ENCODE measurements at regions not wholly inside any gene's neighbourhood (a gene's known extent, or its start where the extent isn't known, plus 50 kb on each side); places are given as distances from the start of the nearest gene placed in this dataset.

- H3K27ac ChIP-seq: no peak overlapping the region
- no peaks in the 10 kb centered on the region for H3K36me3 ChIP-seq
- H3K9me3 ChIP-seq: peaks cover 10 to 48% (median 41%) of the 10 kb centered on the region in 4 donors
- no peak overlapping the region for H3K4me3 ChIP-seq
- WGBS, 5 donors: 70 to 75% (median 73%) methylated on average over 4 of the region's 4 CpGs
- no peaks in the 10 kb centered on the region for H3K27me3 ChIP-seq
- intact Hi-C loops (cut with DNase I; ENCODE audit: low total_unique reads): no loop called here
- no peak for DNase-seq
- TF ChIP-seq, protein P1, sequence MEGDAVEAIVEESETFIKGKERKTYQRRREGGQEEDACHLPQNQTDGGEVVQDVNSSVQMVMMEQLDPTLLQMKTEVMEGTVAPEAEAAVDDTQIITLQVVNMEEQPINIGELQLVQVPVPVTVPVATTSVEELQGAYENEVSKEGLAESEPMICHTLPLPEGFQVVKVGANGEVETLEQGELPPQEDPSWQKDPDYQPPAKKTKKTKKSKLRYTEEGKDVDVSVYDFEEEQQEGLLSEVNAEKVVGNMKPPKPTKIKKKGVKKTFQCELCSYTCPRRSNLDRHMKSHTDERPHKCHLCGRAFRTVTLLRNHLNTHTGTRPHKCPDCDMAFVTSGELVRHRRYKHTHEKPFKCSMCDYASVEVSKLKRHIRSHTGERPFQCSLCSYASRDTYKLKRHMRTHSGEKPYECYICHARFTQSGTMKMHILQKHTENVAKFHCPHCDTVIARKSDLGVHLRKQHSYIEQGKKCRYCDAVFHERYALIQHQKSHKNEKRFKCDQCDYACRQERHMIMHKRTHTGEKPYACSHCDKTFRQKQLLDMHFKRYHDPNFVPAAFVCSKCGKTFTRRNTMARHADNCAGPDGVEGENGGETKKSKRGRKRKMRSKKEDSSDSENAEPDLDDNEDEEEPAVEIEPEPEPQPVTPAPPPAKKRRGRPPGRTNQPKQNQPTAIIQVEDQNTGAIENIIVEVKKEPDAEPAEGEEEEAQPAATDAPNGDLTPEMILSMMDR (IDR thresholded peaks at IDR 0.05): no peak
- H3K4me1 ChIP-seq: no peaks in the 10 kb centered on the region
Measured at GRCh38 chr13:18956473-18957078, 225.0 kb downstream of the TUBA3C start.

DNA sequence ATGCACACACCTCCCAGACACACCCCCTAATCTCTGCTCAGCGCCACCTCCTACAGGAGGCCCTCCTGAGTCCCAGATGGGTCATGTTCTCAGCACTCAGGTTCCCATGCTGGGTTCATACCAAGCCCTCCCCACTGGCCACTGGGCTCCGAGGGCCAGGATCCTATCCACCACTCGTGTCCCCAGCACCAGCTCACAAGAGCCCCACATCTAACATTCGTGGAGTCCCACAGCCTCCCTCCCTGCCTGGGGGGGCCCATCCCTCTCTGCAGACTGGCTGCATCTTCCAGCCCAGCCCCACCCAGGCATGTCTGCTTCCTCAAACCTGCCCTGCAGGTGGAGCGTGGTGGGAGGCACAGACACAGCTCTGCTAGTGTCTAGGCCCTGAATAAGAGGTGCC is 227.4 kb downstream of the TUBA3C start:
- peaks cover 10 to 32% (median 26%) of the 10 kb centered on the region in 4 donors for H3K9me3 ChIP-seq
- no peaks in the 10 kb centered on the region for H3K27me3 ChIP-seq
- no peak overlapping the region for H3K4me3 ChIP-seq
- H3K36me3 ChIP-seq: no peaks in the 10 kb centered on the region
- 45 to 70% (median 61%) methylated on average over 5 of the region's 5 CpGs for WGBS, 5 donors
- H3K4me1 ChIP-seq: no peaks in the 10 kb centered on the region
- DNase-seq: no peak
- TF ChIP-seq POLR2A (IDR thresholded peaks at IDR 0.05) (no peak), EP300 (IDR thresholded peaks at IDR 0.05) (no peak), POLR2AphosphoS5 (IDR thresholded peaks at IDR 0.05) (no peak)
- TF ChIP-seq, protein P1 (IDR thresholded peaks at IDR 0.05): no peak
- H3K27ac ChIP-seq: no peak overlapping the region
- intact Hi-C loops (cut with DNase I; ENCODE audit: low total_unique reads): no loop called here

- WGBS, 5 donors: 61 to 73% (median 65%) methylated on average over 8 of the region's 8 CpGs
- TF ChIP-seq EP300 (IDR thresholded peaks at IDR 0.05) (no peak), POLR2AphosphoS5 (IDR thresholded peaks at IDR 0.05) (no peak), POLR2A (IDR thresholded peaks at IDR 0.05) (no peak)
- TF ChIP-seq, protein P1 (IDR thresholded peaks at IDR 0.05): no peak
- Histone ChIP-seq H3K27me3 (no peaks in the 10 kb centered on the region), H3K36me3 (no peaks in the 10 kb centered on the region), H3K27ac (no peak overlapping the region), H3K4me3 (no peak overlapping the region), H3K9me3 (peaks cover 3 to 23% (median 17%) of the 10 kb centered on the region in 4 donors), H3K4me1 (no peaks in the 10 kb centered on the region)
- intact Hi-C loops (cut with DNase I; ENCODE audit: low total_unique reads): no loop called here
- DNase-seq: no peak
Measured at GRCh38 chr13:18953139-18953930, 228.3 kb downstream of the TUBA3C start.

- Histone ChIP-seq H3K36me3 (no peaks in the 10 kb centered on the region), H3K4me1 (no peaks in the 10 kb centered on the region), H3K27ac (no peak overlapping the region), H3K4me3 (no peak overlapping the region), H3K27me3 (no peaks in the 10 kb centered on the region), H3K9me3 (peaks cover 0 to 14% (median 8%) of the 10 kb centered on the region in 4 donors)
- intact Hi-C loops (cut with DNase I; ENCODE audit: low total_unique reads): no loop called here
- 71 to 76% (median 75%) methylated on average over 14 to 18 of the region's 18 CpGs for WGBS, 5 donors
- TF ChIP-seq, protein P1 (IDR thresholded peaks at IDR 0.05): no peak
- no peak for TF ChIP-seq POLR2AphosphoS5 (IDR thresholded peaks at IDR 0.05)
- no peak for DNase-seq
Measured at GRCh38 chr13:18952225-18953016, 229.2 kb downstream of the TUBA3C start.
